LNCAP (cell line): ENCODE measurements at regions not wholly inside any gene's neighbourhood (a gene's known extent, or its start where the extent isn't known, plus 50 kb on each side); places are given as distances from the start of the nearest gene placed in this dataset.

Experiments
- TF ChIP-seq, protein P1 (sequence below): fragments of 450-650 bp; IDR thresholded peaks from 2 replicates; pipeline ENCODE4 v1.5.1; 2017; ENCODE audit warnings: mild to moderate bottlenecking

DNA sequence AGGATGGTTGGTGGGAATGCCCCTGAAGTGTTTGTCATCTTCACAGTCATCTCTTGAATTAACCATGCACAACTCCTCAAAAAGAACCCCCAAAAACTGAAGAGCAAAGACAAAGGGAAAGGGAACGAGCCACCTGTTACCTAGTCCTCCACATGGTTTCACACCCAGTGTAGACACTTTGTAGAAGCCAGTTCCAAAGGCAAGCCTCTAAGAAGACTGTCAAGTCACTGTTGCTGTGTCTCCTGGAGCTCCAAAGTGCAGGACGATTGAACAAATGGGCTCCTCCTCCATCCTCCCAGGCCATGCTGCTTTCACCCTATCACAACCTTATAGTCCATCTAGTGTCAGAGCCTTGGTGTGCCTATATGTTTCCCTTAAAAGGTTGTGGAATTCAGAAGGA is 277.6 kb upstream of the PRDM1 start:
- TF ChIP-seq, protein P1, sequence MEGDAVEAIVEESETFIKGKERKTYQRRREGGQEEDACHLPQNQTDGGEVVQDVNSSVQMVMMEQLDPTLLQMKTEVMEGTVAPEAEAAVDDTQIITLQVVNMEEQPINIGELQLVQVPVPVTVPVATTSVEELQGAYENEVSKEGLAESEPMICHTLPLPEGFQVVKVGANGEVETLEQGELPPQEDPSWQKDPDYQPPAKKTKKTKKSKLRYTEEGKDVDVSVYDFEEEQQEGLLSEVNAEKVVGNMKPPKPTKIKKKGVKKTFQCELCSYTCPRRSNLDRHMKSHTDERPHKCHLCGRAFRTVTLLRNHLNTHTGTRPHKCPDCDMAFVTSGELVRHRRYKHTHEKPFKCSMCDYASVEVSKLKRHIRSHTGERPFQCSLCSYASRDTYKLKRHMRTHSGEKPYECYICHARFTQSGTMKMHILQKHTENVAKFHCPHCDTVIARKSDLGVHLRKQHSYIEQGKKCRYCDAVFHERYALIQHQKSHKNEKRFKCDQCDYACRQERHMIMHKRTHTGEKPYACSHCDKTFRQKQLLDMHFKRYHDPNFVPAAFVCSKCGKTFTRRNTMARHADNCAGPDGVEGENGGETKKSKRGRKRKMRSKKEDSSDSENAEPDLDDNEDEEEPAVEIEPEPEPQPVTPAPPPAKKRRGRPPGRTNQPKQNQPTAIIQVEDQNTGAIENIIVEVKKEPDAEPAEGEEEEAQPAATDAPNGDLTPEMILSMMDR, result no peak

DNA sequence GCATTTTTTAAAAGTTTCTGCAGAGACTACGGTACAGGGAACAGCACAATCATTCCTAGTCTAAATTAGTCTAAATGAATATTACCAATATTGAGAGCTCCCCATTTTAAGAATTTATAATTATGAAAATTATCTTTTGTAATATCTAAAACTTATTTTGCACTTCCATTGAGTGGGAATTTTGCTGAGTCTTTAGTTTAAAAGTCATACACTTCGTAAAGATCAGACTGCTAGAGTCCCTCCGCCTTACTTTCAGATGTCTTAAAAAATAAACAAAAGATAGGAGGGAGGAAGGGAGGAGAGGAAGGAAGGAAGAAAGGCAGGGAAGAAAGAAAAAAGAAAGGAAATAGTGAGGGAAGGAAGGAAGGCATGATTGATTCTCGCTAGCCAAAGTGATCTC is 278.2 kb upstream of the PRDM1 start:
- TF ChIP-seq, protein P1, result no peak

DNA sequence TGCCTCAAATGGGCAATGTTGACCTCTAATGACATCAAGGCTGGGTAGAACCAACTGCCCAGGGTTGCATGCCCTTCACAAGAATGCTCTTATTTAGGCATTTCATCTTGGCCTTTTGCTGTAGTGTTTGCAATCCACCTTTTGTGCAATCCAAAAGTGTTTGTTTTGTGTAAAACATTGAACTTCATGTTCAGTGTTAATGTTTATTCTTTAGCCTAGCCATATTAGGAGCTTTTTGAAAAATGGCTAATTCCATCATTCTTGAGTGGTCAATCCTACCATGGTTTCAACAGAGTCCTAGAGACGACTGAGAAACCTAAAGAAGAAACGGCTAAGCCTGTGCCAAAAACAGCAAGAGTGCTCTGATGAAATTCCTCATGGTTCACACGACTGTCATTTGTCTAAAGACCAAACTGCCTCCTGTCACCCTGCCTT is 279.6 kb upstream of the PRDM1 start:
- TF ChIP-seq, protein P1, result no peak

DNA sequence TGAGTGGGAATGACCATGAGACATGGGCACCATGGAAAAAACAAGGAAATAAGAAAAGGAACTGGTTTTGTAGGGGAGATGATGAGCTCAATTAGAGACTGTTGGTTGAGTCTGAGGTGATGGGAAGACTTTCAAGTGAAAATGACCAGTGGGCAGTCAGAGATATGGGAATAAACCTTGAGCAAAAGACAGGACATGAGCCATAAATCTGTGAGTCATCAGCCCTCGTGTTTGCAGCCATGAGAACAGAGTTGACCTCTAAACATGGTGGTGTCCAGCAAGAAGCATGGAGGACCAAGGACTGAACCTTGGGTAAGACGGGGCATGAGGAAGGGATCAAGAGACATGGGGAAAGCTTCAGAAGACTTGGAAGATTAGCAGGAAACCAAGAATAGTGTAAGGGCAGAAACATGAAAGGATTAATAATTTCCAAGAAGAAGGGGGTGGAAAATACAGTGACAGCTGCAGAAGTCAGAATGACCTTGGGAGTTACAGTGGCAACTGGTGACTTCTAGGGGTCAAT is 280.6 kb upstream of the PRDM1 start:
- TF ChIP-seq, protein P1, result no peak

DNA sequence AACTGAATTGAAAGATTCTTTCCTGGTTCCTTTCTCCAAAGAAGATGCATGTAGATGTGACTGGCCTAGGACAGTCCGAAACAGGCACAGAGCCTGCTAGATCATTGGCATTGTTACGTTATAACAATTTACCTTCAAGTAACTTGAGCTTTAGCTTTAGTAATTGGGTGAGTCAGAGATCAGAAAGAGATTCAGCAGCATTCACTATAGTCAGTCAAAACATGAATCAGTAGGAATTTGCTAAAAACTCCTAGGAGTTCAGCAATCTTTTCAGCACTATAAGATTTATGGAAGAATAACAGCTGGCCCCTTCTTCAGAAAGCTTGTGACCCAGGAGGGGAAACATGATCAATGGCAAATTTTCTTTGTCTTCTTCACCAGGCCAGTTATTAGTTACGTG is 281.7 kb upstream of the PRDM1 start:
- TF ChIP-seq, protein P1, result no peak

DNA sequence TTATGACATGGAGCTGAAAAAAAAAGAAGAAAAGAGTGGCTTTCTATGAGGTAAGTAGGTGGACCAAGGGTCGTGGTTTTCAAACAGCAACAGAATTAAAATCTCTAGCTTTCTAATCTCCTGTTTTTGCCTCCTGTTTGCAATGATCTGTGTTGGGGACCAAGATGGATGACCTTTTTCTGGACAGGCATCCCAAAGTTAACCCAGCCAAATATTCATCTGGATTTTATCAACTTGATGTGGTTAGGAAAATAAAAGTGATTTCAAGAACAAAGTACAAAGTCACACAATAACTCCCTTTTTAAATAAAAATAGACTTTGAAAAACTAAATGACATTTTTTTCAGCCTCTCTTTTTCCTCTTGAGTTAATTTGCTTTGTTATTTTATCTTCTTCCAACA is 282.1 kb upstream of the PRDM1 start:
- TF ChIP-seq, protein P1, result no peak

DNA sequence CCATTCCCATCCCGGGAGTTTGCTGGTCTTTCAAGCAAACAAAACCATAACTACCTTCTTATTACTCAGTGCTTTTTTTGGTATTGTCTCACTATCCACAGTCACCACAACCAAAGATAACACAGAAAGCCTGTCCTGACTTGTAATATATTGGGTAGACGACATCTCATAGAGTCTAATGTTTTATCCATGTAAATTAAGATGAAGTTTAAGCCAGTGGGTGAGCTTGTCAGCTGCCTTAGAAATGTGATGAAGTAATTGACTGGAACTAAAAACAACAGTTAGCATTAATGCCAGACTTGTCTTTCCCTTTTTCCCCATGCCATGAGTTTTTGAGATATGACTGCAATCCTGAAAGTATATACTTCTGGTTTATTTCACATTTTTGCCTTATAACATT is 282.7 kb upstream of the PRDM1 start:
- TF ChIP-seq, protein P1, result no peak

DNA sequence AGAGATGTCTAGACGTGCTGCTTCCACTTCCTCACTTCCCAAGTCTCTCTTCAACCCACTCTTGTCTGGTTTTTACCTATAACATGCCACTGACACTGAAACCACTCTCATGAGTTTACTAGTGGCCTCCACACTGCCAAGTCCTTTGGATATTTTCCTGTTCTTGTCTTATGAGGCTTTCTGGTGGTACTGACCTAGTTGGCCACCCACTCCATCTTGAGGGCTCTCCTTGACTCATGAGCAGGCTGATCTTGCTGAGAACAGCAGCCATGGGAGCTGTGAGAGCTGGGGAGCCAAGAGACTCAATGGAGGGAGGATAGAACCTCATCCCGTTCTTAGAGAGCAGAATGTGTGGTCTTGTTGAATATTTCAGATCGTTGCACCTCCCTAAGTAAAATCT is 283.4 kb upstream of the PRDM1 start:
- TF ChIP-seq, protein P1, result no peak
